GM12872 (cell line): ENCODE measurements at regions not wholly inside any gene's neighbourhood (a gene's known extent, or its start where the extent isn't known, plus 50 kb on each side); places are given as distances from the start of the nearest gene placed in this dataset.

Source experiments
- TF ChIP-seq, protein P1 (sequence below): IDR thresholded peaks from 3 replicates; pipeline ENCODE4 v1.5.1; 2011; ENCODE audit warnings: low read depth, mild to moderate bottlenecking, low read length, moderate library complexity; ENCODE audit not compliant: insufficient read depth

DNA sequence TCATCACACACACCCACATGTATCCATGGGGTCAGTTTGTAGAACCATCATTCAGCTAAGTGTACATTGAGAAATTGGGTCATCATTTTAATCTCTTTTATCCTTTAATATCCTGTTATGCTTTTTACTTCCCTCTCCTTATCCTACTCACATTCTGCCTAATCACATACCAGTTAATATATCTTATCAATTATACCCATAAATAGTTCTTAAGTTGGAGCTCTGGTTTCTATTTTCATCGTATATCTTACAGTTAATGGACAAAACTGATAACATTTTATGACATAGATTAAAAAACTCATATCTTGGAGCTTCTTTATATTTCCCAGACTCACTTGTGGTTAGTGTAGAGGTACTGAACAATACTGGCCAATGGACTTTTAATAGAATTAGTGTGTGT, 729.5 kb upstream of the LCORL start:
- TF ChIP-seq, protein P1, sequence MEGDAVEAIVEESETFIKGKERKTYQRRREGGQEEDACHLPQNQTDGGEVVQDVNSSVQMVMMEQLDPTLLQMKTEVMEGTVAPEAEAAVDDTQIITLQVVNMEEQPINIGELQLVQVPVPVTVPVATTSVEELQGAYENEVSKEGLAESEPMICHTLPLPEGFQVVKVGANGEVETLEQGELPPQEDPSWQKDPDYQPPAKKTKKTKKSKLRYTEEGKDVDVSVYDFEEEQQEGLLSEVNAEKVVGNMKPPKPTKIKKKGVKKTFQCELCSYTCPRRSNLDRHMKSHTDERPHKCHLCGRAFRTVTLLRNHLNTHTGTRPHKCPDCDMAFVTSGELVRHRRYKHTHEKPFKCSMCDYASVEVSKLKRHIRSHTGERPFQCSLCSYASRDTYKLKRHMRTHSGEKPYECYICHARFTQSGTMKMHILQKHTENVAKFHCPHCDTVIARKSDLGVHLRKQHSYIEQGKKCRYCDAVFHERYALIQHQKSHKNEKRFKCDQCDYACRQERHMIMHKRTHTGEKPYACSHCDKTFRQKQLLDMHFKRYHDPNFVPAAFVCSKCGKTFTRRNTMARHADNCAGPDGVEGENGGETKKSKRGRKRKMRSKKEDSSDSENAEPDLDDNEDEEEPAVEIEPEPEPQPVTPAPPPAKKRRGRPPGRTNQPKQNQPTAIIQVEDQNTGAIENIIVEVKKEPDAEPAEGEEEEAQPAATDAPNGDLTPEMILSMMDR: no peak

DNA sequence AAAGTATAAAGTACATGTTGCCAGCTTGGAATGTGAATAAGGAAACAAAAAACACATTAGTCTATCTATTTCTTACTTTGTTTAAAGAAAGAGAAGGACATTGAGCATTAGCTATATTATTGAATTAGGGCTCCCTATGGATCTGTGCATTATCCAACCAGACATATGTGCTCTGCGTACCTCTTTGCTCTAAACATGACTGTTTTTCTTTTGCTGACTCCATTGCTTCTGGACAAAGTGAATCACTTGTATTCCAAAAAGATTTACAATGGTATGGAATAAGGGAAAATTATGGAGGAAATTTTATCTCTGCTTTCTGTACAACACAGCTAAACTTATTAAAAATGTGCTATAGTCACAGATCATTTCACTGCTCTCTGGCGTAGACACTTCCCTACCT, 727.8 kb upstream of the LCORL start:
- TF ChIP-seq, protein P1: no peak

DNA sequence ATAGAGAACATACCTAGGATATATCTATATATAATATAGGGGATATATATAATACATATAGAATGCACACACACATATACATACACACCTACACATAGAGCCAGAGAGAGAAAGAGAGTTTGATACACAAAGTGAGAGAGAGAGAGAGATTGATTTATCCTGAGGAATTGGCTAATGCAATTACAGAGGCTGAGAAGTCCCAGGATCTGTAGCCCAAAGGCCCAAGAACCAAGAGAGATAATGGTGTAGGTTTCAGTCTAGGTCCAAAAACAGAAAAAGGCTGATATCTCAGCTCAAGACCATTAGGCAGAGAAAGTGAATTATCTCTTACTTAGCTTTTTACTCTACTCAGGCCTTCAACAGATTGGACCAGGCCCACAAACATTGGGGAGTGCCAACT, 715.0 kb upstream of the LCORL start:
- TF ChIP-seq, protein P1: no peak

DNA sequence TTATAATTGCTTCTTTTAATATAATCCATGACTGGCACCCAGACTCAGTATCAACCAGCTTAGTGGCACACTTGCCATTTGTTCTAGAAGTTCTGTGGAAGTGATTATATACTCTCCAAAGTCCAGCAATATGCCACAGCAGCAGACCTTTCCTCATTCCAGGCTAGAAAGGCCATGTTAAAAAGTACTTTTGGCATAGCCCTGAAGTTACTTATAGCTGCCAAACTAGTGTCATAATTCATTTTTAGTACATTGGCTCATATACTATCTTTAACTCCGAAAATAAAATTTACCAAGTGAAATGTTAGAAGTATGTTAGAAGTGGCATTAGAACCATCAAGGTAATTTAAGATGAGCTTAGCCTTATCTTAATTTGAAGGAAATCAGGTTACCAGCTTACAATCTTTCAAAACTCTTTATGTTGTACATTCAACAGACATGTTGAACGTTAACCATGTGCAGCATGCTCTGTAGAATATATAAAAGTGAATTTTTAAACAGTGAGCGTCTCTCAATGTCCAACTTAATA, 714.2 kb upstream of the LCORL start:
- TF ChIP-seq, protein P1: no peak

DNA sequence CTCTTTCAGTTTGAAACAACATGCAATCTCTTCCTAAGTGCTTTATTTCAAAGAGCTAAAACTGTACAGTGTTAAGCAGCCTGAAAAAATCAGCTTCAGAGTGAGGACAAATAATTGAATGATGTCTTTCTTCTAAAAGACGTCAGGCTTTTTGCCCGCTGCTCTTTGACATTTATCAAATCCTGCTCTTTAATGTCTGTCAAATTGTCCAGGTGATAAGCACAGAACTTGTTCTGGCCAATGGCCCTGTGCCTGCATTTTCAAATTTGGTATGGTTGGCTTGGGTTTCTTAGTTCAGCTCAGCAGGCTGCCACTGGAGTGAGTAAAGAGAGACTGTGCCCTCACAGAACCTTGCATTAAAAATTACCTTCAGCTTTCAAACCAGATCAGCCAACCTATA, 712.9 kb upstream of the LCORL start:
- TF ChIP-seq, protein P1: no peak

DNA sequence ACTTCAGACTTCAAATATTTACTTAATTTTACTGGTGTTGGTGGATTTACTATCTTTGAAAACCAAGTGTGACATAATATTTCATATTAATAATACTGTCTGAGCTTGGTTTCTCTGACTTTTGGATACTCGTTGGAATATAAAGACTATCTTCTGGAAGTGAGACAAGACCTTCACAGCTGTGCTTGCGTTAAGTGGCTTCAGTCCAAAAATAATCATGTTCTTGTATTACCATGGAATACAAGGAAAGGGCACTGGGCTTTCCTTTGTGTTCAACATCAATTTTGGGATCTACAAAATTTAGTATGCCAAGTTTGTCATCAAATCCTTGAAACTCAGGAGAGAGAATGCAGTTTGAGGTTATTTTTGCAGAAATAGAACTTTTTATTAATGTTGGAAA, 712.4 kb upstream of the LCORL start:
- TF ChIP-seq, protein P1: no peak

DNA sequence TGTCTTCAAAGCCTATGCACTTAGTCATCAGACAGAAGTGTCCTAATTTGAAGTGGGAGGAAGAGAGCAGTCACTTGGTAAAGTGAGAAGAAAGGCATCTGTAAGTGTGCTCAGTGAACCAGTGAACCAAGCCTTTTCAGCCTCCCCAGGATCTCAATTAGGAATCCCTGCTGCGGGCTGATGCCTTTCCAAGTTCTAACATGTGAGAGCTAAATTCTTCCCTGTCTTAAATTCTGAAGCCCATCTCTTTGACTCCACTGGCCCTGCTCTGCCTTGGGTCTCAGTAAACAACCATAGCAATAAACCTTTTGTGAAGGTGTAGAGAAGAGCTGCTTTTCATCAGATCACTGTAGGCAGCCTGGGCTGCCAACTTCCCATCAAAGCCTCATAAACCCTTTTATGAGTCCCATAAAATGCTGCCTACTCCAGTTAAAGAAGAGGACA, 701.2 kb upstream of the LCORL start:
- TF ChIP-seq, protein P1: no peak
